ENCODE measurements at regions not wholly inside any gene's neighbourhood (a gene's known extent, or its start where the extent isn't known, plus 50 kb on each side); places are given as distances from the start of the nearest gene placed in this dataset.

DNA sequence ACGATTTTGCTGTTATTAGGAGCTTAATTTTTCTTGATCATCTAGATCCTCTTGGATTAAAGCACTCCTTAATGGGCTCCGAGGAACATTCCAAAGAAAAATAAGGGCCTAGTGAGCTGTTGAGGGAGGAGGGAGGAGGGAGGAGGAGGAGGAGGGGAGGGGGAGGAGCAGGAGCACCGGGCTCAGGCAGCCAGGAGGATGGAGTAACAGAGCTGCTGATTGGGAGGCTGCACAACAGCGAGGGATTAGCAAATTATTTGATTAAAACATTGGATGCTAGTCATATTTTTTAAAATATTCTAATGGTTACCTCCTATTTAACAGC, 302.1 kb upstream of the RRP15 start (continued):
- no peak for TF ChIP-seq SIRT6 (IDR thresholded peaks at IDR 0.05; ENCODE audit: low read length)
- no peak for TF ChIP-seq CREB1 (IDR thresholded peaks at IDR 0.05)
- no peak for TF ChIP-seq CTBP2 (IDR thresholded peaks at IDR 0.05; ENCODE audit: borderline replicate concordance, insufficient read depth, insufficient read length, low read length)
